ENCODE measurements at regions not wholly inside any gene's neighbourhood (a gene's known extent, or its start where the extent isn't known, plus 50 kb on each side); places are given as distances from the start of the nearest gene placed in this dataset.
"Not testable (repeated sequence)": the region's sequence is repeated elsewhere in the genome, so short reads cannot be mapped to it uniquely, and the experiment has no call there.

- DNase-seq = no peak
Measured at GRCh38 chr7:8938044-8938805, 504.8 kb downstream of the NXPH1 start.

GRCh38 chr7:8939446-8939845 is 506.0 kb downstream of the NXPH1 start:
- no peak for DNase-seq

GRCh38 chr7:8963722-8964121 is 530.3 kb downstream of the NXPH1 start:
- DNase-seq = no peak

GRCh38 chr7:8965177-8965576 is 531.8 kb downstream of the NXPH1 start:
- no peak for DNase-seq

GRCh38 chr7:8973601-8974000 is 540.2 kb downstream of the NXPH1 start:
- DNase-seq = no peak

- DNase-seq = no peak
Measured at GRCh38 chr7:8975681-8976080, 542.3 kb downstream of the NXPH1 start.

- no peak for DNase-seq
Measured at GRCh38 chr7:8982338-8982992, 549.1 kb downstream of the NXPH1 start.

GRCh38 chr7:8985255-8985654 is 551.8 kb downstream of the NXPH1 start:
- DNase-seq = no peak

- no peak for DNase-seq
Measured at GRCh38 chr7:8988267-8988666, 554.9 kb downstream of the NXPH1 start.

GRCh38 chr7:8991159-8991558 is 557.8 kb downstream of the NXPH1 start:
- no peak for DNase-seq

- DNase-seq = no peak
Measured at GRCh38 chr7:8998762-8999161, 565.4 kb downstream of the NXPH1 start.

GRCh38 chr7:9013940-9014339 is 580.5 kb downstream of the NXPH1 start:
- no peak for DNase-seq

- no peak for DNase-seq
Measured at GRCh38 chr7:9017286-9017685, 583.9 kb downstream of the NXPH1 start.

- DNase-seq = no peak
Measured at GRCh38 chr7:9022456-9022855, 589.0 kb downstream of the NXPH1 start.

- DNase-seq = no peak
Measured at GRCh38 chr7:9023675-9024294, 590.4 kb downstream of the NXPH1 start.

GRCh38 chr7:9026121-9026520 is 592.7 kb downstream of the NXPH1 start:
- DNase-seq = no peak

- DNase-seq = no peak
Measured at GRCh38 chr7:9028012-9028411, 594.6 kb downstream of the NXPH1 start.

- no peak for DNase-seq
Measured at GRCh38 chr7:9029681-9030530, 596.5 kb downstream of the NXPH1 start.

- DNase-seq = no peak
Measured at GRCh38 chr7:9030976-9031375, 597.6 kb downstream of the NXPH1 start.

- DNase-seq = no peak
Measured at GRCh38 chr7:9031386-9031785, 598.0 kb downstream of the NXPH1 start.

- no peak for DNase-seq
Measured at GRCh38 chr7:9036080-9036479, 602.7 kb downstream of the NXPH1 start.

- DNase-seq = no peak
Measured at GRCh38 chr7:9071160-9071762, 637.9 kb downstream of the NXPH1 start.

- DNase-seq = not testable (repeated sequence)
Measured at GRCh38 chr7:9075774-9076173, 642.4 kb downstream of the NXPH1 start.
